GM12892 (cell line): ENCODE measurements at regions not wholly inside any gene's neighbourhood (a gene's known extent, or its start where the extent isn't known, plus 50 kb on each side); places are given as distances from the start of the nearest gene placed in this dataset.

Experiments used
- POLR2A ChIP-seq: IDR thresholded peaks from 2 replicates; pipeline ENCODE4 v1.6.1; 2011; ENCODE audit warnings: low read depth, low read length, control low read depth
- POLR2AphosphoS5 ChIP-seq: IDR thresholded peaks from 2 replicates; pipeline ENCODE4 v1.6.1; 2011; ENCODE audit warnings: low read depth, low read length, control low read depth

GRCh38 chr2:44836916-44837315, 104.6 kb upstream of the SIX3 start:
- TF ChIP-seq POLR2A (no peak), POLR2AphosphoS5 (no peak)
